ENCODE measurements at regions not wholly inside any gene's neighbourhood (a gene's known extent, or its start where the extent isn't known, plus 50 kb on each side); places are given as distances from the start of the nearest gene placed in this dataset.
"Not testable (repeated sequence)": the region's sequence is repeated elsewhere in the genome, so short reads cannot be mapped to it uniquely, and the experiment has no call there.

DNA sequence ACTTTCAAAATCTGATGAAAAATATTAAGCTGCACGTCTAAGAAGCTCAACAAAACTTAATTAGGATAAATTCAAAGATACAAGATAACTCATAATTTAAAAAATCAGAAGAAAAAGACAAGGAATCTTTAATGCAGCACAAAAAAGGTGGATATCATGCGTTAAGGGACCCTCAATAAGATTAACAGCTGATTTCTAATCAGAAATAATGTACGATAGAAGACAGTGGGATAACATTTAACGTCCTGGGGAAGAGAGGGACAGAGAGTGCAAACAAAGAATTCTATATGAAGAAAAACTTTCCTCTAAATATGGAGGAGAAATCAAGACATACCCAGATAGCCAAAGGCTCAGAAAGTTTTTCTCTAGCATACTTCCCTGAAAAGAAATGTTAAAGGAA, 519.5 kb downstream of the PYDC2 start:
- H3K27ac ChIP-seq, result no peak overlapping the region
- TF ChIP-seq ZFX (IDR thresholded peaks at IDR 0.05), result no peak
- TF ChIP-seq CTCF (conservative IDR thresholded peaks at IDR 0.05), result no peak

GRCh38 chr3:191982481-191982880, 521.5 kb downstream of the PYDC2 start:
- TF ChIP-seq ZFX (IDR thresholded peaks at IDR 0.05) (no peak), CTCF (conservative IDR thresholded peaks at IDR 0.05) (no peak)
- H3K27ac ChIP-seq, result no peak overlapping the region

DNA sequence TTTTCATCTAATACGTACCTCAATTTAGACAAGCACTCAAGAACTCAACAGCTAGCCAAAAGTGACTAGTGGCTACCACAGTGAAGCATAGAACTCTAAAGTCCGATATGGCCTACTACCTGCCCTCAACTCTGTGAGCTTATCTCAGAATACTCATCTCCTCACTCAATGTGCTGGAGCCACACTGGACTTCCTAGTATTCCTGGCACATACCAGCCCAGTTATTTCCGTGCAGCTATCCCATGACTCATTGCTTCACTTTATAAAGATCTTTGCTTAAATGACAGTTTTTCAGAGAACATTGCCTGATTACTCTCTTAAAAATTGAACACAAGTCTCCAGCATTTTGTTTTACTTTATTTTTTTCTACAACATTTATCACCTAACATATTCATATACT, 524.7 kb downstream of the PYDC2 start:
- TF ChIP-seq CTCF (conservative IDR thresholded peaks at IDR 0.05) (no peak), ZFX (IDR thresholded peaks at IDR 0.05) (no peak)
- no peak overlapping the region for H3K27ac ChIP-seq

DNA sequence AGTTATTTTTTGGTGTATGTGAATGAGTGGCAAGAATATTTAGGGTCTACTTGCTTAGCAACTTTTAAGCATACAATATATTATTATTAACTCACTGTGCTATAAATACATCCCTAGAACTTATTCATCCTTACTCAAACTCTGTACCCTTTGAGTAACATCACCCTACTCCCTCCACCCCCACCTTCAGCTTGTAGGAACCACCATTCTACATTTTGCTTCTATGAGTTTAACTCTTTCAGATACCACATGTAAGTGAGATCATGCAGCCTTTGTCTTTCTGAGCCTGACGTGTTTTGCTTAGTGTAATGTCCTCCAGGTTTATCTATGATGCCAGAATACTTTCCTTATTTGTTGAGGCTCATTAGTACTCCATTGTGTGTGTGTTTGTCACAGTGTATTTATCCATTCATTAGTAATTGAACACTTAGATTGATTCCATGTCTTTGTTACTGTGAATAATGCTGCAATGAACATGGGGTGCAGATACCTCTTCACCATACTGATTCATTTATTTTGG, 526.9 kb downstream of the PYDC2 start:
- no peak overlapping the region for H3K27ac ChIP-seq
- TF ChIP-seq CTCF (conservative IDR thresholded peaks at IDR 0.05) (no peak), ZFX (IDR thresholded peaks at IDR 0.05) (no peak)

GRCh38 chr3:191993952-191994351, 533.0 kb downstream of the PYDC2 start:
- H3K27ac ChIP-seq, result not testable (repeated sequence)

- H3K27ac ChIP-seq, result no peak overlapping the region
- TF ChIP-seq CTCF (conservative IDR thresholded peaks at IDR 0.05) (no peak), ZFX (IDR thresholded peaks at IDR 0.05) (no peak)
These were observed 536.1 kb downstream of the PYDC2 start for GRCh38 chr3:191997093-191997492.

DNA sequence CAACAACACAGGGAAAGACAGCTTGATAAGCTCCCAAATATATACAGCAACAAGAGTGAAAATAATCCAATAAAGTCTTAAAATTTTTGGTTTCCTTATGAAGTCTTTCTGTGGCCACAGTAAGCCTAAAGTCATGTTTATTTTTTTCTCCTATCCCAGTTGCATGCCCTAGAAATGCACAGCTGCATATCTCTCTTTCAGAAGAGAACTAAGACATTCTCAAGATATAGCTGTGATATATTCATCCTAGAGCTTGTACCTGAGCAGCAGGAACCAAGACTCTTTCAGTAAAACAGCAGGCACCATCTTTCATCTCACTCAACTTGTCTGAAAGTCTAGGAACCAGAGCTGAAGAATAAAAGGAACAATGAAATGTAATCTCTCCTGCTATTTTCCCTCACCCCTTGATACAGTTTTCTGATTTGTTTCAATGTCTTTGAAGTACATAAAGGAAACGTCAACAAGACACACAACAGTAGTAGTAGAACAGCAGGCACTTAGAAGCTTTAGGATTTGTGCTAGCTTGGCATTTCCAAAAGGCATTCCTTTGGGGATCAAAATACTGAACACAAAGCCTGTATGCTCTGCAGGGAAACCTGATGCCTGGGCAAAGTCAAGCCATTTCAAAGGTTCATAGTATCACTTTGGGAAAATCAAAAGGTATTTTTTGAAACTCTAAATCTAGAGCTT, 536.8 kb downstream of the PYDC2 start:
- TF ChIP-seq CTCF (conservative IDR thresholded peaks at IDR 0.05), result no peak
- TF ChIP-seq ZFX (IDR thresholded peaks at IDR 0.05), result no peak; the same call in 1 of the 2 replicates

DNA sequence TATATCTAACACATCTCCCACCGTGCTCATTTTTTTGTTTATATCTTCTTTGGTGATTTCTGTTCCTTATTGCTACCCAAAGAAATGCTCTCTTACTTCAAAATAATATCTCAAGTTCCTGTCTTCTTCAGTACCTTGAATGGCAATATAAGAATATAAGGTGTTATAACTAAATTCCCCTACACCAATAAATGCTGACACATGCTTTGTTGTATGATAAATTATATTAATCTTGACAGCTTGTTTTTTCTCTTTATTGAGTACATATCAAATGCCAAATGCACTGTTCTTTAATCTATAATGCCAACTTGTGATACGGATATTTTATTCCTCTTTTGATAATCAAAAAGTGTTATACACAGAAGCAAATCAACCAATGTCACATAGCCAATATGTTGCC, 540.3 kb downstream of the PYDC2 start:
- H3K27ac ChIP-seq, result no peak overlapping the region
- TF ChIP-seq ZFX (IDR thresholded peaks at IDR 0.05) (no peak), CTCF (conservative IDR thresholded peaks at IDR 0.05) (no peak)

More for the DNA sequence above, 536.8 kb downstream of the PYDC2 start:
- H3K27ac ChIP-seq, result no peak overlapping the region
